GM19324 (cell line): ENCODE measurements at regions not wholly inside any gene's neighbourhood (a gene's known extent, or its start where the extent isn't known, plus 50 kb on each side); places are given as distances from the start of the nearest gene placed in this dataset.
"Not testable (repeated sequence)": the region's sequence is repeated elsewhere in the genome, so short reads cannot be mapped to it uniquely, and the experiment has no call there.

ENCODE experiments used
- ATAC-seq: cut with Tn5 transposase; IDR thresholded peaks from one replicate; pipeline ENCODE4 v1.9.1; 2021; ENCODE audit warnings: mild to moderate bottlenecking, moderate library complexity; ENCODE audit not compliant: unreplicated experiment, low FRiP score

- no peak for ATAC-seq
Observed at GRCh38 chr9:28059192-28059591, 485.9 kb upstream of the C9orf72 start.

- no peak for ATAC-seq
Observed at GRCh38 chr9:28064241-28064815, 491.0 kb upstream of the C9orf72 start.

- ATAC-seq, result no peak
Observed at GRCh38 chr9:28073270-28073669, 500.0 kb upstream of the C9orf72 start.

- no peak for ATAC-seq
Observed at GRCh38 chr9:28079677-28080076, 506.4 kb upstream of the C9orf72 start.

GRCh38 chr9:28082671-28083070 lies 509.4 kb upstream of the C9orf72 start:
- ATAC-seq, result no peak

GRCh38 chr9:28086881-28087280 lies 513.6 kb upstream of the C9orf72 start:
- no peak for ATAC-seq

GRCh38 chr9:28092981-28093936 lies 520.0 kb upstream of the C9orf72 start:
- no peak for ATAC-seq

GRCh38 chr9:28101509-28101908 lies 528.2 kb upstream of the C9orf72 start:
- ATAC-seq, result no peak

- no peak for ATAC-seq
Observed at GRCh38 chr9:28105001-28105400, 531.7 kb upstream of the C9orf72 start.

- no peak for ATAC-seq
Observed at GRCh38 chr9:28120184-28120583, 546.9 kb upstream of the C9orf72 start.

- ATAC-seq, result no peak
Observed at GRCh38 chr9:28120626-28121025, 547.3 kb upstream of the C9orf72 start.

- no peak for ATAC-seq
Observed at GRCh38 chr9:28121366-28121765, 548.1 kb upstream of the C9orf72 start.

GRCh38 chr9:28124917-28125316 lies 551.6 kb upstream of the C9orf72 start:
- ATAC-seq, result no peak

- ATAC-seq, result no peak
Observed at GRCh38 chr9:28127101-28127500, 553.8 kb upstream of the C9orf72 start.

- no peak for ATAC-seq
Observed at GRCh38 chr9:28134446-28134976, 561.2 kb upstream of the C9orf72 start.

- no peak for ATAC-seq
Observed at GRCh38 chr9:28135549-28135948, 562.3 kb upstream of the C9orf72 start.

GRCh38 chr9:28136113-28136512 lies 562.8 kb upstream of the C9orf72 start:
- no peak for ATAC-seq

GRCh38 chr9:28147430-28147829 lies 574.1 kb upstream of the C9orf72 start:
- not testable (repeated sequence) for ATAC-seq

- not testable (repeated sequence) for ATAC-seq
Observed at GRCh38 chr9:28147923-28148597, 574.8 kb upstream of the C9orf72 start.

GRCh38 chr9:28149361-28150050 lies 576.2 kb upstream of the C9orf72 start:
- ATAC-seq, result not testable (repeated sequence)
